PC-9 (cell line): ENCODE measurements at regions not wholly inside any gene's neighbourhood (a gene's known extent, or its start where the extent isn't known, plus 50 kb on each side); places are given as distances from the start of the nearest gene placed in this dataset.

Experiments
- EZH2 ChIP-seq: fragments of 200-600 bp; sonication (generic); IDR thresholded peaks from 2 replicates; pipeline ENCODE4 v1.8.0; 2017; ENCODE audit warnings: antibody characterized with exemption, low read depth
- TF ChIP-seq, protein P1 (sequence below): fragments of 200-600 bp; sonication (generic); conservative IDR thresholded peaks from 2 replicates; pipeline ENCODE4 v1.6.1; 2017; ENCODE audit warnings: mixed run types, antibody characterized with exemption, mild to moderate bottlenecking, moderate library complexity

DNA sequence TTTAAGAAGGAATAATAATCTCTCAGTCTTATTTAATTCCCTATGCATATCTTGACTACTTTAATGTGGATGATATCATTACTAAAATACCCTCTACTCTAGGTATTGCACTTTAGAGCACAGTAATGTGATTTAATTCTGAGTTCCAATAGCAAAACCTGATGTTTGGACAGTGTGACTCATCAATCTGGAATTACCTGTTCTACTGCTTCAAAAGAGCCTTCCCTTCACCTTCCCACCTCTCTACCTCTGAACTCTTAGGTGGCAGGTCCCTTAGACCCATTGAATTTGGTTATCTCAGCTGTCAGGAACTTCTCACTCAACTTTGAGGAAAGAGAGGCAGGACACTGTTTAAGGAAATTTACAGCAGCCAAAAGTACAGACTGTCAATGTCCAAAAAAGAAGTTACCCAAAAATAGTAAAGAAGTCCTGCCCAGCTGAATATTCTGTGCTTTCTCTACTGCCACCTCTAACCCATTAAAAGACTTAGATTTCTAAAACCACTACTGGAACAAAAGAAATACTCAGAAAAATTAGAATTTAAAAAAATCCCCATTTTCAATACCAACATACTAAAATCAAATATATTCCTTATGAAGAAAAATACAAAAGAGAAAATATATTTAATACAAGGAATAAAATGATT lies 123.1 kb upstream of the GPM6A start:
- TF ChIP-seq, protein P1, sequence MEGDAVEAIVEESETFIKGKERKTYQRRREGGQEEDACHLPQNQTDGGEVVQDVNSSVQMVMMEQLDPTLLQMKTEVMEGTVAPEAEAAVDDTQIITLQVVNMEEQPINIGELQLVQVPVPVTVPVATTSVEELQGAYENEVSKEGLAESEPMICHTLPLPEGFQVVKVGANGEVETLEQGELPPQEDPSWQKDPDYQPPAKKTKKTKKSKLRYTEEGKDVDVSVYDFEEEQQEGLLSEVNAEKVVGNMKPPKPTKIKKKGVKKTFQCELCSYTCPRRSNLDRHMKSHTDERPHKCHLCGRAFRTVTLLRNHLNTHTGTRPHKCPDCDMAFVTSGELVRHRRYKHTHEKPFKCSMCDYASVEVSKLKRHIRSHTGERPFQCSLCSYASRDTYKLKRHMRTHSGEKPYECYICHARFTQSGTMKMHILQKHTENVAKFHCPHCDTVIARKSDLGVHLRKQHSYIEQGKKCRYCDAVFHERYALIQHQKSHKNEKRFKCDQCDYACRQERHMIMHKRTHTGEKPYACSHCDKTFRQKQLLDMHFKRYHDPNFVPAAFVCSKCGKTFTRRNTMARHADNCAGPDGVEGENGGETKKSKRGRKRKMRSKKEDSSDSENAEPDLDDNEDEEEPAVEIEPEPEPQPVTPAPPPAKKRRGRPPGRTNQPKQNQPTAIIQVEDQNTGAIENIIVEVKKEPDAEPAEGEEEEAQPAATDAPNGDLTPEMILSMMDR: no peak
- no peak for TF ChIP-seq EZH2
